Gastrocnemius medialis (tissue), 4 donors: ENCODE measurements at regions not wholly inside any gene's neighbourhood (a gene's known extent, or its start where the extent isn't known, plus 50 kb on each side); places are given as distances from the start of the nearest gene placed in this dataset.

Source experiments
- CTCF ChIP-seq, 5 experiments: fragments of 450-650 bp in 3 of 5; fragments of 200-600 bp in 2 of 5; sonication (generic) in 2 of 5; IDR thresholded peaks in 4 of 5; conservative IDR thresholded peaks in 1 of 5; 1 replicate in 4 of 5; 2 replicates in 1 of 5; pipeline ENCODE4 v1.5.1; 2016 to 2019; ENCODE audit warnings: antibody characterized with exemption in 5 of 5, mild to moderate bottlenecking in 3 of 5, moderate library complexity in 3 of 5
- POLR2A ChIP-seq, 2 donors: fragments of 450-650 bp; IDR thresholded peaks; one replicate each; pipeline ENCODE4 v1.6.1; 2017; ENCODE audit warnings: antibody characterized with exemption in 2 of 2, mild to moderate bottlenecking in 2 of 2, moderate library complexity in 2 of 2

DNA sequence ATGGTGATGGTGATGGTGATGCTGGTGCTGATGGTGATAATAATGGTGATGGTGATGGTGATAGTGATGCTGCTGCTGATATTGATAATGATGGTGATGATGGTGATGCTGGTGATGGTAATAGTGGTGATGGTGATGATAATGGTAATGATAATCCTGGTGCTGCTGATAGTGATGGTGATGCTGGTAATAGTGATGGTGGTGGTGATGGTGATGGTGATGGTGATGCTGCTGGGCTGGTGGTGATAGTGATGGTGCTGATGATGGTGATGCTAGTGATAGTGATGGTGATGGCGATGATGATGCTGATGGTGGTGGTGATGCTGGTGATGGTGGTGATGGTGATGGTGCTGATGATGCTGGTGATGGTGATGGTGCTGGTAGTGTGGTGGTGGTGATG, 58.4 kb upstream of the IGSF21 start:
- TF ChIP-seq CTCF (IDR thresholded peaks at IDR 0.05 in 4 of 5, conservative IDR thresholded peaks at IDR 0.05 in 1 of 5), result no peak
- TF ChIP-seq POLR2A (IDR thresholded peaks at IDR 0.05), result no peak
